Esophagus squamous epithelium (tissue), 5 donors: ENCODE measurements at regions not wholly inside any gene's neighbourhood (a gene's known extent, or its start where the extent isn't known, plus 50 kb on each side); places are given as distances from the start of the nearest gene placed in this dataset.

ENCODE experiments used
- DNase-seq: peaks from one replicate; lab custom pipeline; 2025; lab: John Stamatoyannopoulos, UW
- H3K27ac ChIP-seq, 4 donors: fragments of 200-600 bp; sonication (generic); one replicate each; pipeline ENCODE4 v1.5.1; 2016 to 2019; ENCODE audit warnings: mild to moderate bottlenecking in 1 of 4
- H3K27me3 ChIP-seq, 4 donors: fragments of 200-600 bp; sonication (generic); 1 replicate in 3 of 4; 2 replicates in 1 of 4; pipeline versions ENCODE4 v1.5.1 to v1.6.0; 2017 to 2021; ENCODE audit warnings: antibody characterized with exemption in 1 of 4
- H3K36me3 ChIP-seq, 3 donors: fragments of 200-600 bp; sonication (generic); one replicate each; pipeline ENCODE4 v1.5.1; 2016 to 2019
- H3K4me1 ChIP-seq, 3 donors: fragments of 200-600 bp; sonication (generic); one replicate each; pipeline ENCODE4 v1.5.1; 2017 to 2019
- H3K4me3 ChIP-seq, 4 donors: fragments of 200-600 bp; sonication (generic); 1 replicate in 3 of 4; 2 replicates in 1 of 4; pipeline ENCODE4 v1.5.1; 2016 to 2019; ENCODE audit warnings: mild to moderate bottlenecking in 2 of 4, moderate library complexity in 1 of 4
- H3K9me3 ChIP-seq, 3 donors: fragments of 200-600 bp; sonication (generic); one replicate each; pipeline ENCODE4 v1.5.1; 2016 to 2019
- CTCF ChIP-seq, 6 experiments: fragments of 450-650 bp in 4 of 6; fragments of 200-600 bp in 2 of 6; sonication (generic) in 2 of 6; IDR thresholded peaks; one replicate each; pipeline ENCODE4 v1.5.1; 2016 to 2019; ENCODE audit warnings: antibody characterized with exemption in 6 of 6, mild to moderate bottlenecking in 4 of 6, moderate library complexity in 4 of 6
- POLR2A ChIP-seq, 4 donors: fragments of 450-650 bp; IDR thresholded peaks; one replicate each; pipeline ENCODE4 v1.6.1; 2017; ENCODE audit warnings: antibody characterized with exemption in 4 of 4, mild to moderate bottlenecking in 4 of 4, moderate library complexity in 3 of 4
- WGBS, 2 donors: methylation state at CpG; one replicate each; pipeline ENCODE4 v1.1.5; 2018; 5-methylcytosine and 5-hydroxymethylcytosine counted together
- intact Hi-C: fragments of 100-400 bp; cut with DNase I; formaldehyde crosslinking; loops from one replicate; pipeline ENCODE4 v1.15.0; 2022
- donor health status: DM: yes; HTN: yes; CAD: no.

- DNase-seq, result no peak
- TF ChIP-seq CTCF (IDR thresholded peaks at IDR 0.05) (no peak), POLR2A (IDR thresholded peaks at IDR 0.05) (no peak)
- H3K27me3 ChIP-seq, result no peaks in the 10 kb centered on the region
- H3K4me3 ChIP-seq, result no peak overlapping the region
- no peaks in the 10 kb centered on the region for H3K9me3 ChIP-seq
- intact Hi-C loops, result no loop called here
- no peak overlapping the region for H3K27ac ChIP-seq
- no peaks in the 10 kb centered on the region for H3K4me1 ChIP-seq
- H3K36me3 ChIP-seq, result no peaks in the 10 kb centered on the region
Observed at GRCh38 chr14:43621282-43621681, 885.8 kb downstream of the FSCB start.

GRCh38 chr14:43595096-43595772 lies 911.8 kb downstream of the FSCB start:
- no peak for TF ChIP-seq POLR2A (IDR thresholded peaks at IDR 0.05)
- no peak for TF ChIP-seq CTCF (IDR thresholded peaks at IDR 0.05)
- 51 to 57% methylated on average over 2 of the region's 2 CpGs for WGBS, 2 donors

GRCh38 chr14:43591776-43592175 lies 915.3 kb downstream of the FSCB start:
- Histone ChIP-seq H3K4me3 (no peak overlapping the region), H3K4me1 (no peaks in the 10 kb centered on the region), H3K27ac (no peak overlapping the region), H3K36me3 (no peaks in the 10 kb centered on the region), H3K9me3 (peaks cover 0 to 7% (median 0%) of the 10 kb centered on the region in 3 donors), H3K27me3 (no peaks in the 10 kb centered on the region)
- WGBS, 2 donors, result 40 to 53% methylated on average over 3 of the region's 3 CpGs
- DNase-seq, result no peak
- TF ChIP-seq CTCF (IDR thresholded peaks at IDR 0.05), result no peak
- no peak for TF ChIP-seq POLR2A (IDR thresholded peaks at IDR 0.05)
- intact Hi-C loops, result no loop called here

More at GRCh38 chr14:43595096-43595772, 911.8 kb downstream of the FSCB start:
- Histone ChIP-seq H3K27me3 (no peaks in the 10 kb centered on the region), H3K27ac (no peak overlapping the region), H3K36me3 (no peaks in the 10 kb centered on the region), H3K4me3 (no peak overlapping the region), H3K4me1 (no peaks in the 10 kb centered on the region), H3K9me3 (peaks cover 0 to 8% (median 0%) of the 10 kb centered on the region in 3 donors)
- intact Hi-C loops, result no loop called here
- no peak for DNase-seq

- no peak overlapping the region for H3K27ac ChIP-seq
- no peaks in the 10 kb centered on the region for H3K27me3 ChIP-seq
- DNase-seq, result no peak
- WGBS, 2 donors, result 58 to 70% methylated on average over 3 of the region's 3 CpGs
- no peaks in the 10 kb centered on the region for H3K4me1 ChIP-seq
- no peaks in the 10 kb centered on the region for H3K9me3 ChIP-seq
- TF ChIP-seq POLR2A (IDR thresholded peaks at IDR 0.05), result no peak
- no peak for TF ChIP-seq CTCF (IDR thresholded peaks at IDR 0.05)
- H3K4me3 ChIP-seq, result no peak overlapping the region
- no peaks in the 10 kb centered on the region for H3K36me3 ChIP-seq
- intact Hi-C loops, result no loop called here
Observed at GRCh38 chr14:43587183-43587582, 919.9 kb downstream of the FSCB start.

- intact Hi-C loops, result no loop called here
- Histone ChIP-seq H3K4me3 (no peak overlapping the region), H3K36me3 (no peaks in the 10 kb centered on the region), H3K27me3 (no peaks in the 10 kb centered on the region), H3K27ac (no peak overlapping the region), H3K9me3 (peaks cover 0 to 15% (median 6%) of the 10 kb centered on the region in 3 donors), H3K4me1 (no peaks in the 10 kb centered on the region)
- TF ChIP-seq POLR2A (IDR thresholded peaks at IDR 0.05) (no peak), CTCF (IDR thresholded peaks at IDR 0.05) (no peak)
- 57 to 59% methylated on average over 2 of the region's 2 CpGs for WGBS, 2 donors
- no peak for DNase-seq
Observed at GRCh38 chr14:43579671-43580070, 927.4 kb downstream of the FSCB start.
